GM12873 (cell line): ENCODE measurements at regions not wholly inside any gene's neighbourhood (a gene's known extent, or its start where the extent isn't known, plus 50 kb on each side); places are given as distances from the start of the nearest gene placed in this dataset.

Source experiments
- TF ChIP-seq, protein P1 (sequence below): IDR thresholded peaks from 2 replicates; pipeline ENCODE4 v1.5.1; 2012; ENCODE audit warnings: low read depth, mild to moderate bottlenecking, moderate library complexity, low read length, control low read depth; ENCODE audit not compliant: insufficient read depth; ENCODE audit errors: missing control alignments

DNA sequence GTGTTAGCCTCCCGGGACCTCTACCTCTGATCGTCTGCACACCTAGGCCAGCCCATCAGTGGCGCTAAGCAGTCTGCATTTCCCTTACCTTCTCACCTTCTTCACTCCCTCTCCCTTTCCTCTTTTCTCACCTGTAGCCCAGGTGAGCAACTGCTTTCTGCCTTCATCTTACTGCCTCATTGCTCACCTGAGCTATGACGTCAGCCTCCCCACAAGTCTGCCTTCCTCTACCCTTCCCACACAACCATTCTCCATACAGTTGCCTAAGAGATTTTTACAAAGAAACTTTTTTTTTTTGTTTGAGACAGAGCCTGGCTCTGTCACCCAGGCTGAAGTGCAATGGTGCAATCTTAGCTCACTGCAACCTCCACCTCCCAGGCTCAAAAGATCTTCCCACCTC is 136.3 kb downstream of the BCOR start:
- TF ChIP-seq, protein P1, sequence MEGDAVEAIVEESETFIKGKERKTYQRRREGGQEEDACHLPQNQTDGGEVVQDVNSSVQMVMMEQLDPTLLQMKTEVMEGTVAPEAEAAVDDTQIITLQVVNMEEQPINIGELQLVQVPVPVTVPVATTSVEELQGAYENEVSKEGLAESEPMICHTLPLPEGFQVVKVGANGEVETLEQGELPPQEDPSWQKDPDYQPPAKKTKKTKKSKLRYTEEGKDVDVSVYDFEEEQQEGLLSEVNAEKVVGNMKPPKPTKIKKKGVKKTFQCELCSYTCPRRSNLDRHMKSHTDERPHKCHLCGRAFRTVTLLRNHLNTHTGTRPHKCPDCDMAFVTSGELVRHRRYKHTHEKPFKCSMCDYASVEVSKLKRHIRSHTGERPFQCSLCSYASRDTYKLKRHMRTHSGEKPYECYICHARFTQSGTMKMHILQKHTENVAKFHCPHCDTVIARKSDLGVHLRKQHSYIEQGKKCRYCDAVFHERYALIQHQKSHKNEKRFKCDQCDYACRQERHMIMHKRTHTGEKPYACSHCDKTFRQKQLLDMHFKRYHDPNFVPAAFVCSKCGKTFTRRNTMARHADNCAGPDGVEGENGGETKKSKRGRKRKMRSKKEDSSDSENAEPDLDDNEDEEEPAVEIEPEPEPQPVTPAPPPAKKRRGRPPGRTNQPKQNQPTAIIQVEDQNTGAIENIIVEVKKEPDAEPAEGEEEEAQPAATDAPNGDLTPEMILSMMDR: no peak

DNA sequence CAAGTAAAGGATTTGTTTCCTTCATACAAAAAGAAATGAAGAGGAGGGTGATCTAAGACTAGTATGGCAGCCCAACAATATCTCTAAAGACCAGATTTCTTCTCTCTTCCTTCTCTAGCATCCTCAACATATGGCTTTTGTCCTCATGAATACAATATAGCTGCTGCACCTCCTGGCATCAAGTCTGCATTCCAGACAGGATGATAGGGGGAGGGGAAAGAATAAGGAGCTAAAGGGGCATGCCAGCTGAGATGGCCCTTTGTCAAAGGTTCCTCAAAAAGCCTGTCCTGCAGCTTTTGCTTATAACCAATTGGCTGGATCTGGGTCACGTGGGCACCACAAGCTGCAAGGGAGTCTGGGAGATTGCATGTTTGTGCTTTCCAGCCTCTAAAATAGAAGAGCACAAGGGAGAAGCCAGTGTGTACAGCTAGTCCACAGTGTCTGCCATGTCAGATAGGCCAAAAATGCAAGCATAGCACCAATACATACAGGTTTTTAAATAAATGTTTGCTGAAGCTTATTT is 132.6 kb downstream of the BCOR start:
- TF ChIP-seq, protein P1: no peak

DNA sequence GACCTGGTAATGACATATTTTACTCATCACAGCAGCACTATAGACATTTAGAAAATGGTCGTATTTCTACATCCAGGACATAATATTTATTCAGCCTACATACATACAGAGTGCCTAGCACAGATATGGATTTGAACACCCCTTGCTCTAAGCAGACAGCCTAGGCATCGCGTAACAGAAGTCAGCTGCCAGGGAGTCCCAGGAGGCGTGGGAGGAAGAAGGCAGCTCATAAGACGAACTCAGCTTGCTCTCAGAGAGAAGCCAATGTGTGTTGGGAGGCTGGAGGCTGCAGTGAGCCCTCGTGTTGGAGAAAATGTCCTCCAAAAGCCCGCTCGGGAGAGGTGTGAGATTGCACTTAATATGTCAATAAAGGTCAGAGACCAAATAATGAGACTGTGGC is 131.6 kb downstream of the BCOR start:
- TF ChIP-seq, protein P1: no peak

DNA sequence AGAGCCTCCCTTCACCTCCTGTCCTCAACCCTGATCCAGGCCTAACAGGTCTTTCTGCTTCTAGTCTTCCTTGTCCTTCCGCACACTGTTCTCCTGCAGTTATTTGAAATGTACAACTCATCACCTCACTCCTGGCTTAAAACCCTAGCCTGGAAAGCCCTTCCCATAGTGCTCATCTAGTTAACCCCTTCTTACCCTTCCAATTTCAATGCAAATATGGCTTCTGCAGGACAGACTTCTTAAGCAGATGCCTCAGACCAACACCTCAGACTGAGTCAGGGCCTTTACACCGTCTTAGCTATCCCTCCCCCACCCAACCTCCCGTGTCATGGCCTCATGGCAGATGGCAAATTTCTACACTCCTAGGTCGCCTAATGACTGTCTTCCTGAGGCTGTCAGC is 130.4 kb downstream of the BCOR start:
- TF ChIP-seq, protein P1: no peak

DNA sequence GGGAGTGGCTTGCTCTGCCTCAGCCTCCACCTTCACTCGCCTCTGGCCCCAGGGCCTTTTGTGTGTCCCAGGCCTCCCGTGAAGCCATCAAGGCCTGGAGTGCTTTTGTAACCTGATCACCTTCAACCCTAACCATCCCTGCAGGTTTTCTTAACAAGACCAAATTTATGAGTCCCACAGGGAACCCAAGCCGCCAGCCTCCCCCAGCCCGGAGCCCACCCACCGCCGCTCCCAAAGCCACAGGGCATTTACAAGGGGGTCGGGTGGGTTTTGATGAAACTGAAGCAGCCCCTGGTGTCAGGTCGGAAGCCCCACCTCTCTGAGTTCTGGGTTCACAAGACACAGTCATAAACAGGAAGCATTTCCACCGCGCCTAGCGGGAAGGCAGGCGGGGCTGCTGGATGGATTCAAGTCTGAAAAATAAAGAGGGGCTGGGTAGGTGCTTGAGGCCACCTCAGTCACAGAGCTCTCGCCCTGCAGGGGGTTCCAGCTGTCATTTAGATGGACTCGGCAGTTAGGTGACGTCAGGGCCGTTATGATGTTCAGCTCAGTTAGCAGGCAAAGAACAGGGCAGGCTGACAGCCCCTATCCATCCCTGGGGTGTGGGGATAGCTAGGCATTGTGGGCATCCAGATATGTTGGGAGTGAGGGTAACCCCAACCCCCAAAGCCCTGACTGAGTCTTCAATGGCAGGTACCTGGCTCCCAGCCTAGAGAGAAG is 128.5 kb downstream of the BCOR start:
- TF ChIP-seq, protein P1: no peak

DNA sequence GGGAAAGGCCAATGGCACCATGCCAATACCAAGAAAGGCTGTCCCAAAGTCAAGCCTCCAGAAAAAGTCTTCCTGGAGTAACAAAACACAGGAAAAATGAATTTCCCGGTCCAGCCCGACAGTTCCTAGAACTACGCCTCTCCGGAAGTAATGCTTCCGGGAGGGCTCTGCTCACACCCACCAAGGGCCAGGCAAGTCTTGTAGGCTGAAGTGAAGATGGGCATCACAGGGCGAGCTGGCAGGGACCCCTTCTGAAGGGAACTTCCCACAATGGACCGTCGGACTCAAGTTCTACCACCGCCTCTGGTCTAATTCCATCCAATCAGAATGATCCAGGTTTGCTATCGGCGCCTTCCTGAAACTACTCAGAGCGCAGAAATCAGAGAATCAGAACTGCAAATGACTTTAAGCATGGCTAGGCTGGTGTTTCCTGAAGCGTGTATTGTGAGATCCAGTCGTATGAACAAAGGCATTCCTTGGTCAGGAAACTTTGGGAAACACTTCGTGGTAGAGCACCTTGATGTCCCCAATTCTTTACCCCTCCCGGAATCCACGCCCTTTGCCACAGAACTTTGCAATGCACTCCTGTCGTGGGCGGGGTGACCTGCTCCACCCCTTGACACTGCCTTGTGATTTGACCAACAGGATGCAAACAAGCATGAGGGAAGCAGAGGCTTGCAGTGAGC is 127.8 kb downstream of the BCOR start:
- TF ChIP-seq, protein P1: no peak

DNA sequence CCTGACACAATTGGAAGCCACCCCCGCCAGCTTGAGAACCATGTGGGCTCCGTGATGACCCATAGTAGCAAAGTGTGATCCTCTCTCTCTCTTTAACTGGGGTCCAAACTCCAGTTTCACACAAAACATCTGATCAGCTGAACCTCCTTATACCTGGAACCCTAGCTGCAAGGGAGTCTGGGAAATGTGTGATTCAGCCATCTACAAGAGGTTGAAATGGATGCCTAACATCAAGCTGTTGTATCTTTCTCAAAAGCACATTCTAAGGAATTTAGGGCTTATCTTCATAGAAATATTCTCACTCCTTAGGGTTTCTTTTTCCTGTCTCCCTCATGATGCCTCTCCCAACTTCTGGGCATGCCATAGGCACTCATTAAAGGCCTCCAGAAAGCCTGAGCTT is 126.0 kb downstream of the BCOR start:
- TF ChIP-seq, protein P1: no peak
